ENCODE measurements at regions not wholly inside any gene's neighbourhood (a gene's known extent, or its start where the extent isn't known, plus 50 kb on each side); places are given as distances from the start of the nearest gene placed in this dataset.

- Mint-ChIP-seq H3K27ac (ENCODE audit: unreplicated experiment) (no peak overlapping the region), H3K36me3 (ENCODE audit: unreplicated experiment) (no peaks in the 10 kb centered on the region), H3K27me3 (ENCODE audit: unreplicated experiment) (peaks cover 20% of the 10 kb centered on the region), H3K4me3 (ENCODE audit: unreplicated experiment) (no peak overlapping the region), H3K9me3 (ENCODE audit: unreplicated experiment) (no peaks in the 10 kb centered on the region), H3K4me1 (ENCODE audit: unreplicated experiment) (peaks cover 36% of the 10 kb centered on the region)
- no peak for TF ChIP-seq CTCF (IDR thresholded peaks at IDR 0.05)
- no peak for DNase-seq (ENCODE audit: extremely low spot score, unreplicated experiment)
Measured at GRCh38 chr20:60064554-60065196, 106.5 kb downstream of the CDH26 start.

- no peak for TF ChIP-seq CTCF (IDR thresholded peaks at IDR 0.05)
Measured at GRCh38 chr20:60065741-60066437, 107.7 kb downstream of the CDH26 start.

GRCh38 chr20:60066438-60066823, 108.2 kb downstream of the CDH26 start:
- no peak for DNase-seq (ENCODE audit: extremely low spot score, unreplicated experiment)
- H3K27me3 Mint-ChIP-seq (ENCODE audit: unreplicated experiment), result peaks cover 31% of the 10 kb centered on the region
- H3K27ac Mint-ChIP-seq (ENCODE audit: unreplicated experiment), result no peak overlapping the region
- no peak overlapping the region for H3K4me3 Mint-ChIP-seq (ENCODE audit: unreplicated experiment)
- H3K36me3 Mint-ChIP-seq (ENCODE audit: unreplicated experiment), result no peaks in the 10 kb centered on the region
- H3K4me1 Mint-ChIP-seq (ENCODE audit: unreplicated experiment), result peaks cover 27% of the 10 kb centered on the region
- TF ChIP-seq CTCF (IDR thresholded peaks at IDR 0.05), result no peak
- no peaks in the 10 kb centered on the region for H3K9me3 Mint-ChIP-seq (ENCODE audit: unreplicated experiment)

More at GRCh38 chr20:60065741-60066437, 107.7 kb downstream of the CDH26 start:
- Mint-ChIP-seq H3K9me3 (ENCODE audit: unreplicated experiment) (no peaks in the 10 kb centered on the region), H3K36me3 (ENCODE audit: unreplicated experiment) (no peaks in the 10 kb centered on the region), H3K4me1 (ENCODE audit: unreplicated experiment) (peaks cover 31% of the 10 kb centered on the region), H3K27ac (ENCODE audit: unreplicated experiment) (no peak overlapping the region), H3K4me3 (ENCODE audit: unreplicated experiment) (no peak overlapping the region), H3K27me3 (ENCODE audit: unreplicated experiment) (peaks cover 26% of the 10 kb centered on the region)
- no peak for DNase-seq (ENCODE audit: extremely low spot score, unreplicated experiment)

- Mint-ChIP-seq H3K27me3 (ENCODE audit: unreplicated experiment) (peaks cover 40% of the 10 kb centered on the region), H3K4me1 (ENCODE audit: unreplicated experiment) (peaks cover 10% of the 10 kb centered on the region), H3K4me3 (ENCODE audit: unreplicated experiment) (no peak overlapping the region), H3K9me3 (ENCODE audit: unreplicated experiment) (no peaks in the 10 kb centered on the region), H3K27ac (ENCODE audit: unreplicated experiment) (no peak overlapping the region), H3K36me3 (ENCODE audit: unreplicated experiment) (no peaks in the 10 kb centered on the region)
- DNase-seq (ENCODE audit: extremely low spot score, unreplicated experiment), result no peak
- TF ChIP-seq CTCF (IDR thresholded peaks at IDR 0.05), result no peak
Measured at GRCh38 chr20:60068509-60068908, 110.3 kb downstream of the CDH26 start.

- peaks cover 47% of the 10 kb centered on the region for H3K27me3 Mint-ChIP-seq (ENCODE audit: unreplicated experiment)
- H3K9me3 Mint-ChIP-seq (ENCODE audit: unreplicated experiment), result no peaks in the 10 kb centered on the region
- H3K4me3 Mint-ChIP-seq (ENCODE audit: unreplicated experiment), result no peak overlapping the region
- peaks cover 3% of the 10 kb centered on the region for H3K4me1 Mint-ChIP-seq (ENCODE audit: unreplicated experiment)
- no peak overlapping the region for H3K27ac Mint-ChIP-seq (ENCODE audit: unreplicated experiment)
- no peak for DNase-seq (ENCODE audit: extremely low spot score, unreplicated experiment)
- no peak for TF ChIP-seq CTCF (IDR thresholded peaks at IDR 0.05)
- no peaks in the 10 kb centered on the region for H3K36me3 Mint-ChIP-seq (ENCODE audit: unreplicated experiment)
Measured at GRCh38 chr20:60069656-60070055, 111.4 kb downstream of the CDH26 start.
